HepG2 (cell line): ENCODE measurements at regions not wholly inside any gene's neighbourhood (a gene's known extent, or its start where the extent isn't known, plus 50 kb on each side); places are given as distances from the start of the nearest gene placed in this dataset.

Source experiments
- GZF1 ChIP-seq: sonication (generic); formaldehyde crosslinking; IDR thresholded peaks from 2 replicates; pipeline ENCODE4 v1.5.1; 2020; ENCODE audit warnings: mild to moderate bottlenecking, missing genetic modification reagents
- KAT8 ChIP-seq: IDR thresholded peaks from 2 replicates; pipeline ENCODE4 v1.6.1; 2016; ENCODE audit warnings: missing genetic modification reagents, missing compliant biosample characterization
- KDM4B ChIP-seq: sonication (generic); formaldehyde crosslinking; IDR thresholded peaks from 2 replicates; pipeline ENCODE4 v1.4.0; 2020; ENCODE audit warnings: missing genetic modification reagents
- MAFK ChIP-seq, 2 experiments: IDR thresholded peaks in 1 of 2; conservative IDR thresholded peaks in 1 of 2; 2 replicates each; pipeline ENCODE4 v1.6.1; 2011; ENCODE audit warnings: improper control_type of control experiment in 2 of 2, low read length in 2 of 2
- PTBP1 ChIP-seq: fragments of 200-400 bp; formaldehyde crosslinking; IDR thresholded peaks from 2 replicates; pipeline ENCODE4 v1.6.1; 2018; ENCODE audit warnings: low read length, low read depth; ENCODE audit not compliant: poor library complexity, severe bottlenecking
- SIX4 ChIP-seq: sonication (generic); formaldehyde crosslinking; IDR thresholded peaks from 2 replicates; pipeline ENCODE4 v1.4.0; 2020; ENCODE audit warnings: missing genetic modification reagents
- SP4 ChIP-seq: sonication (generic); formaldehyde crosslinking; IDR thresholded peaks from 2 replicates; pipeline ENCODE4 v1.8.1; 2023; ENCODE audit warnings: mild to moderate bottlenecking, missing genetic modification reagents
- SPEN ChIP-seq: sonication (generic); formaldehyde crosslinking; IDR thresholded peaks from 2 replicates; pipeline ENCODE4 v1.5.1; 2020; ENCODE audit warnings: low read depth, mild to moderate bottlenecking, missing genetic modification reagents
- TBP ChIP-seq: sonication (generic); formaldehyde crosslinking; IDR thresholded peaks from 2 replicates; pipeline ENCODE4 v1.5.0; 2020; ENCODE audit warnings: missing genetic modification reagents
- TCF7 ChIP-seq: sonication (generic); IDR thresholded peaks from 2 replicates; pipeline ENCODE4 v1.6.1; 2016; ENCODE audit warnings: antibody characterized with exemption, low read depth
- TERF1 ChIP-seq: sonication (generic); formaldehyde crosslinking; IDR thresholded peaks from 2 replicates; pipeline ENCODE4 v1.8.0; 2022; ENCODE audit warnings: mild to moderate bottlenecking, missing genetic modification reagents, moderate library complexity
- TRIM22 ChIP-seq: fragments of 450-650 bp; IDR thresholded peaks from 2 replicates; pipeline ENCODE4 v1.6.1; 2017
- ZFP62 ChIP-seq: sonication (generic); formaldehyde crosslinking; IDR thresholded peaks from 2 replicates; pipeline ENCODE4 v1.4.0; 2020; ENCODE audit warnings: missing genetic modification reagents
- ZMAT5 ChIP-seq: sonication (generic); formaldehyde crosslinking; IDR thresholded peaks from 2 replicates; pipeline ENCODE4 v1.5.0; 2020; ENCODE audit warnings: mild to moderate bottlenecking, low read depth, missing genetic modification reagents, borderline replicate concordance
- ZNF296 ChIP-seq: sonication (generic); formaldehyde crosslinking; conservative IDR thresholded peaks from 2 replicates; pipeline ENCODE4 v1.5.0; 2020; ENCODE audit warnings: mild to moderate bottlenecking, missing genetic modification reagents
- ZNF616 ChIP-seq: sonication (generic); formaldehyde crosslinking; IDR thresholded peaks from 2 replicates; pipeline ENCODE4 v1.5.0; 2020; ENCODE audit warnings: low read depth, mild to moderate bottlenecking, missing genetic modification reagents
- ZNF720 ChIP-seq: sonication (generic); formaldehyde crosslinking; IDR thresholded peaks from 2 replicates; pipeline ENCODE4 v1.4.0; 2020; ENCODE audit warnings: missing genetic modification reagents
- ZNF724P ChIP-seq: sonication (generic); formaldehyde crosslinking; IDR thresholded peaks from 2 replicates; pipeline ENCODE4 v1.8.0; 2022; ENCODE audit warnings: missing genetic modification reagents, borderline replicate concordance
- ZNF781 ChIP-seq: sonication (generic); formaldehyde crosslinking; IDR thresholded peaks from 2 replicates; pipeline ENCODE4 v1.5.1; 2020; ENCODE audit warnings: borderline replicate concordance, mild to moderate bottlenecking, missing genetic modification reagents; ENCODE audit errors: not compliant biosample characterization
- TF ChIP-seq, protein P1 (sequence below): sonication (generic); formaldehyde crosslinking; conservative IDR thresholded peaks from 2 replicates; pipeline ENCODE4 v1.5.0; 2020; ENCODE audit warnings: missing genetic modification reagents
- TF ChIP-seq, protein P2 (sequence below): sonication (generic); formaldehyde crosslinking; IDR thresholded peaks from 2 replicates; pipeline ENCODE4; 2020; ENCODE audit warnings: missing genetic modification reagents, mild to moderate bottlenecking, borderline replicate concordance
- TF ChIP-seq, protein P3 (sequence below): sonication (generic); formaldehyde crosslinking; IDR thresholded peaks from 2 replicates; pipeline ENCODE4 v1.8.1; 2023; ENCODE audit warnings: mild to moderate bottlenecking, moderate library complexity, missing genetic modification reagents

- no peak for TF ChIP-seq ZNF296 (CRISPR knock-in tag)
- TF ChIP-seq SPEN (CRISPR knock-in tag), result no peak
- no peak for TF ChIP-seq ZNF720 (CRISPR knock-in tag)
- TF ChIP-seq KDM4B (CRISPR knock-in tag), result no peak
- TF ChIP-seq SP4 (CRISPR knock-in tag), result peak; percentile 42; the same call in 1 of the 2 replicates
- TF ChIP-seq ZNF616 (CRISPR knock-in tag), result no peak
- no peak for TF ChIP-seq ZMAT5 (CRISPR knock-in tag)
- TF ChIP-seq, protein P1, sequence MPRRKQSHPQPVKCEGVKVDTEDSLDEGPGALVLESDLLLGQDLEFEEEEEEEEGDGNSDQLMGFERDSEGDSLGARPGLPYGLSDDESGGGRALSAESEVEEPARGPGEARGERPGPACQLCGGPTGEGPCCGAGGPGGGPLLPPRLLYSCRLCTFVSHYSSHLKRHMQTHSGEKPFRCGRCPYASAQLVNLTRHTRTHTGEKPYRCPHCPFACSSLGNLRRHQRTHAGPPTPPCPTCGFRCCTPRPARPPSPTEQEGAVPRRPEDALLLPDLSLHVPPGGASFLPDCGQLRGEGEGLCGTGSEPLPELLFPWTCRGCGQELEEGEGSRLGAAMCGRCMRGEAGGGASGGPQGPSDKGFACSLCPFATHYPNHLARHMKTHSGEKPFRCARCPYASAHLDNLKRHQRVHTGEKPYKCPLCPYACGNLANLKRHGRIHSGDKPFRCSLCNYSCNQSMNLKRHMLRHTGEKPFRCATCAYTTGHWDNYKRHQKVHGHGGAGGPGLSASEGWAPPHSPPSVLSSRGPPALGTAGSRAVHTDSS (CRISPR knock-in tag), result no peak
- no peak for TF ChIP-seq SIX4 (CRISPR knock-in tag)
- TF ChIP-seq ZNF781 (CRISPR knock-in tag), result no peak
- no peak for TF ChIP-seq ZNF724P (CRISPR knock-in tag)
- TF ChIP-seq, protein P2, sequence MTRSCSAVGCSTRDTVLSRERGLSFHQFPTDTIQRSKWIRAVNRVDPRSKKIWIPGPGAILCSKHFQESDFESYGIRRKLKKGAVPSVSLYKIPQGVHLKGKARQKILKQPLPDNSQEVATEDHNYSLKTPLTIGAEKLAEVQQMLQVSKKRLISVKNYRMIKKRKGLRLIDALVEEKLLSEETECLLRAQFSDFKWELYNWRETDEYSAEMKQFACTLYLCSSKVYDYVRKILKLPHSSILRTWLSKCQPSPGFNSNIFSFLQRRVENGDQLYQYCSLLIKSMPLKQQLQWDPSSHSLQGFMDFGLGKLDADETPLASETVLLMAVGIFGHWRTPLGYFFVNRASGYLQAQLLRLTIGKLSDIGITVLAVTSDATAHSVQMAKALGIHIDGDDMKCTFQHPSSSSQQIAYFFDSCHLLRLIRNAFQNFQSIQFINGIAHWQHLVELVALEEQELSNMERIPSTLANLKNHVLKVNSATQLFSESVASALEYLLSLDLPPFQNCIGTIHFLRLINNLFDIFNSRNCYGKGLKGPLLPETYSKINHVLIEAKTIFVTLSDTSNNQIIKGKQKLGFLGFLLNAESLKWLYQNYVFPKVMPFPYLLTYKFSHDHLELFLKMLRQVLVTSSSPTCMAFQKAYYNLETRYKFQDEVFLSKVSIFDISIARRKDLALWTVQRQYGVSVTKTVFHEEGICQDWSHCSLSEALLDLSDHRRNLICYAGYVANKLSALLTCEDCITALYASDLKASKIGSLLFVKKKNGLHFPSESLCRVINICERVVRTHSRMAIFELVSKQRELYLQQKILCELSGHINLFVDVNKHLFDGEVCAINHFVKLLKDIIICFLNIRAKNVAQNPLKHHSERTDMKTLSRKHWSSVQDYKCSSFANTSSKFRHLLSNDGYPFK (CRISPR knock-in tag), result no peak
- no peak for TF ChIP-seq GZF1
- TF ChIP-seq PTBP1, result no peak
- TF ChIP-seq KAT8, result no peak
- TF ChIP-seq TERF1, result no peak
- no peak for TF ChIP-seq ZFP62
- TF ChIP-seq TRIM22, result no peak
- no peak for TF ChIP-seq MAFK (conservative IDR thresholded peaks at IDR 0.05 in 1 of 2, IDR thresholded peaks at IDR 0.05 in 1 of 2; ENCODE audit: low read length in 2 of 2)
- TF ChIP-seq TBP, result no peak
- no peak for TF ChIP-seq TCF7
- TF ChIP-seq, protein P3, sequence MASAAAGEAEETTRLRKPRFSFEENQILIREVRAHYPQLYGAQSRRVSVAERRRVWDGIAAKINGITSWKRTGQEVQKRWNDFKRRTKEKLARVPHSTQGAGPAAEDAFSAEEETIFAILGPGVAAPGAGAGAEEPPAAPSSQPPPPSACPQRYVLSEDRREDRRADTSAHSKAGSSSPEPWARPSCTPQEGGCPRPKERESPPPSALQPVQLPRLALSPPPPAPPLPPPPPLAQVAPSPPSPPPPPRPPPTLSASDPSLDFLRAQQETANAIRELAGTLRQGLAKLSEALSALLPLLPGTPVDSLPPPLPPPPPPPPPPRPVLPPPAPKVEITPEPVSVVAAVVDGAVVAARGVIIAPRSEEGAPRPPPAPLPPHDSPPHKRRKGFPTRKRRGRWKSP, result no peak
These were observed 57.8 kb upstream of the PCGF5 start (continued) for GRCh38 chr10:91162495-91163268.
